ENCODE measurements at regions not wholly inside any gene's neighbourhood (a gene's known extent, or its start where the extent isn't known, plus 50 kb on each side); places are given as distances from the start of the nearest gene placed in this dataset.

GRCh38 chr3:159178209-159178897, 376.5 kb downstream of the MFSD1 start:
- TF ChIP-seq PHF8 (IDR thresholded peaks at IDR 0.05; ENCODE audit: borderline replicate concordance, low read length) (no peak), KLF10 (CRISPR knock-in tag; IDR thresholded peaks at IDR 0.05) (no peak), NBN (IDR thresholded peaks at IDR 0.05; ENCODE audit: low read depth) (no peak), ILF3 (IDR thresholded peaks at IDR 0.05; ENCODE audit: borderline replicate concordance) (no peak), SIN3B (IDR thresholded peaks at IDR 0.05; ENCODE audit: low read depth) (no peak), ZNF41 (CRISPR knock-in tag; conservative IDR thresholded peaks at IDR 0.05) (no peak), TFE3 (CRISPR knock-in tag; IDR thresholded peaks at IDR 0.05) (no peak)
- ATAC-seq, result no peak
- POLR2A ChIA-PET, result interaction anchor here (0.5 kb wide), 1 partner anchor 318 kb away, joined by 3 read pairs; no protein-coding TSS in a partner anchor
- in situ Hi-C loops (cut with MboI) (no loop called here), intact Hi-C loops (cut with micrococcal nuclease) (no loop called here)
- Histone ChIP-seq H3K36me3 (ENCODE audit: control insufficient read depth, insufficient read depth, low read length) (no peaks in the 10 kb centered on the region), H3K27me3 (ENCODE audit: control insufficient read depth in 2 of 2, insufficient read depth in 2 of 2, low read length in 2 of 2) (no peaks in the 10 kb centered on the region), H3K4me3 (no peak overlapping the region), H2AFZ (ENCODE audit: low read depth, low read length) (no peak overlapping the region), H4K20me1 (replicated peaks; ENCODE audit: control insufficient read depth, insufficient read depth, low read length) (no peaks in the 10 kb centered on the region), H3K4me2 (ENCODE audit: insufficient read depth, low read length) (no peak overlapping the region), H3K4me1 (replicated peaks in 1 of 2; ENCODE audit: control insufficient read depth in 2 of 2, insufficient read depth in 2 of 2, low read length in 2 of 2) (no peaks in the 10 kb centered on the region), H3K9ac (ENCODE audit: insufficient read depth in 1 of 2, low read depth in 2 of 2, low read length in 2 of 2) (no peak overlapping the region), H3K9me1 (ENCODE audit: control insufficient read depth, insufficient read depth, low read length) (no peaks in the 10 kb centered on the region), H3K9me3 (replicated peaks; ENCODE audit: control insufficient read depth, insufficient read depth, low read depth, low read length) (no peaks in the 10 kb centered on the region), H3K79me2 (ENCODE audit: control insufficient read depth, insufficient read depth, low read length) (no peaks in the 10 kb centered on the region), H3K27ac (ENCODE audit: extremely low read depth, low read depth, low read length) (no peak overlapping the region)
- DNase-seq (ENCODE audit: extremely low read depth in 1 of 4, low spot score in 3 of 4), result no peak
- no peak for FAIRE-seq
- BruUV-seq (replicated peaks), result no TSS peak
- CTCF ChIA-PET (ENCODE audit: low intra/inter-chr PET ratio), result no interaction called here
- 2% methylated on average over 4 of the region's 4 CpGs for WGBS (ENCODE audit: insufficient coverage, low coverage, missing lambda C conversion rate)
